ENCODE measurements at regions not wholly inside any gene's neighbourhood (a gene's known extent, or its start where the extent isn't known, plus 50 kb on each side); places are given as distances from the start of the nearest gene placed in this dataset.

DNA sequence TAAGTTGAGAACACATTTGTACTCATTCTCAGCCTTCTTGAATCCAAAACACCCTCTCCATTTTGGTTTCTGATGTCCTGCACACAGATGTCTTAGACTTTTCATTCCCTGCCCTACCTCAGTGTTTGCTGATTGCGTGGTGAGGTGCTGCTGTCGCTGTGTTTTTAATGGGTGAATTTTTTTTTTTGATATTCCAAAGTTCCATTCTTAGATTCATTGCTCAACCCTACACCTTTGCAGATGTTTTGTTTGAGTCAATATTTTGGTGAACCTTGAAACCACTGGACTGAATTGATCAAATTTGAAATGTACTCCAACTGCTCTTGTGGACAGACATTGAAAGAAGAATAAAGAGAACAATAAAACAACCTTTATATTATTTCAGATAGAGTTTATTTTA is 130.4 kb upstream of the DSEL start:
- TF ChIP-seq, protein P1, sequence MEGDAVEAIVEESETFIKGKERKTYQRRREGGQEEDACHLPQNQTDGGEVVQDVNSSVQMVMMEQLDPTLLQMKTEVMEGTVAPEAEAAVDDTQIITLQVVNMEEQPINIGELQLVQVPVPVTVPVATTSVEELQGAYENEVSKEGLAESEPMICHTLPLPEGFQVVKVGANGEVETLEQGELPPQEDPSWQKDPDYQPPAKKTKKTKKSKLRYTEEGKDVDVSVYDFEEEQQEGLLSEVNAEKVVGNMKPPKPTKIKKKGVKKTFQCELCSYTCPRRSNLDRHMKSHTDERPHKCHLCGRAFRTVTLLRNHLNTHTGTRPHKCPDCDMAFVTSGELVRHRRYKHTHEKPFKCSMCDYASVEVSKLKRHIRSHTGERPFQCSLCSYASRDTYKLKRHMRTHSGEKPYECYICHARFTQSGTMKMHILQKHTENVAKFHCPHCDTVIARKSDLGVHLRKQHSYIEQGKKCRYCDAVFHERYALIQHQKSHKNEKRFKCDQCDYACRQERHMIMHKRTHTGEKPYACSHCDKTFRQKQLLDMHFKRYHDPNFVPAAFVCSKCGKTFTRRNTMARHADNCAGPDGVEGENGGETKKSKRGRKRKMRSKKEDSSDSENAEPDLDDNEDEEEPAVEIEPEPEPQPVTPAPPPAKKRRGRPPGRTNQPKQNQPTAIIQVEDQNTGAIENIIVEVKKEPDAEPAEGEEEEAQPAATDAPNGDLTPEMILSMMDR (IDR thresholded peaks at IDR 0.05; ENCODE audit: insufficient read depth, low read length, poor library complexity, severe bottlenecking): no peak
- no peak for DNase-seq (ENCODE audit: extremely low read depth, insufficient read length)
- Histone ChIP-seq H3K4me3 (replicated peaks; ENCODE audit: low read depth, low read length) (no peak overlapping the region), H3K27me3 (replicated peaks; ENCODE audit: control insufficient read depth, insufficient read depth, low read length) (no peaks in the 10 kb centered on the region), H3K36me3 (ENCODE audit: control insufficient read depth, insufficient read depth, low read length) (no peaks in the 10 kb centered on the region)

DNA sequence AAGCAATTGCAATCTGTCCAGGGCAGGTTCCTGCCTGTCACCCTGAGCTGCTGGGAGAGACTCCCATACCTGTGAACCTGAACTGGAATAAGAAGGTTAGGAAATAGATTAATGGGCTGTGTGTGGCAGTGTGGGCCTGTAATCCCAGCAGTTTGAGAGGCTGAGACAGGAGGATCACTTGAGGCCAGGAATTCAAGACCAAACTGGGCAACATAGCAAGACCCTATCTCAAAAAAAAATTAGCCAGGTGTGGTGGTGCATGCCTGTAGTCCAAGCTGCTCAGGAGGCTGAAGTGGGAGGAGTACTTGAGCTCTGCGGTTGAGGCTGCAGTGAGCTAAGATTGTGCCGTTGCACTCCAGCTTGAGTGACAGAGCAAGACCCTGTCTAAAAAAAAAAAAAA is 127.7 kb upstream of the DSEL start:
- no peak for DNase-seq (ENCODE audit: extremely low read depth, insufficient read length)
- no peaks in the 10 kb centered on the region for H3K36me3 ChIP-seq (ENCODE audit: control insufficient read depth, insufficient read depth, low read length)
- H3K4me3 ChIP-seq (replicated peaks; ENCODE audit: low read depth, low read length): no peak overlapping the region
- no peaks in the 10 kb centered on the region for H3K27me3 ChIP-seq (replicated peaks; ENCODE audit: control insufficient read depth, insufficient read depth, low read length)
- TF ChIP-seq, protein P1 (IDR thresholded peaks at IDR 0.05; ENCODE audit: insufficient read depth, low read length, poor library complexity, severe bottlenecking): no peak

DNA sequence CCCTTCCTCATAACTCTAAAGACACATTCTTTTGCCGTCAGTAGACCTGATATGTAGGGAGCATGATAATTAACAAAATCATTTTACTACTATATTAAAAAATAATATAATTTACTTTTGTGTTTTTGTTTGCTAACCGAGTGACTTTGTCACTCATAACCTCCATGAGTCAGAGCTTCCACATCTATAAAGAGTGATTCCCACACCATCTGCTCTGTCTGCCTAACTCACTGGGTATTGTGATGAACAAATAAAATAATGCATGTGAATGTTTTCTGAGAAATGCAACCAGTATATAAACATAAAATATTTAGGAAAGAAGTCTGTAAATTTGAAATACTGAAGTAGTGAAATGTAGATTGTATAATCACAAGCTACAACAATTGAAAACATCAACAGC is 123.4 kb upstream of the DSEL start:
- TF ChIP-seq, protein P1 (IDR thresholded peaks at IDR 0.05; ENCODE audit: insufficient read depth, low read length, poor library complexity, severe bottlenecking): no peak
- DNase-seq (ENCODE audit: extremely low read depth, insufficient read length): no peak
- Histone ChIP-seq H3K27me3 (replicated peaks; ENCODE audit: control insufficient read depth, insufficient read depth, low read length) (no peaks in the 10 kb centered on the region), H3K36me3 (ENCODE audit: control insufficient read depth, insufficient read depth, low read length) (no peaks in the 10 kb centered on the region), H3K4me3 (replicated peaks; ENCODE audit: low read depth, low read length) (no peak overlapping the region)

DNA sequence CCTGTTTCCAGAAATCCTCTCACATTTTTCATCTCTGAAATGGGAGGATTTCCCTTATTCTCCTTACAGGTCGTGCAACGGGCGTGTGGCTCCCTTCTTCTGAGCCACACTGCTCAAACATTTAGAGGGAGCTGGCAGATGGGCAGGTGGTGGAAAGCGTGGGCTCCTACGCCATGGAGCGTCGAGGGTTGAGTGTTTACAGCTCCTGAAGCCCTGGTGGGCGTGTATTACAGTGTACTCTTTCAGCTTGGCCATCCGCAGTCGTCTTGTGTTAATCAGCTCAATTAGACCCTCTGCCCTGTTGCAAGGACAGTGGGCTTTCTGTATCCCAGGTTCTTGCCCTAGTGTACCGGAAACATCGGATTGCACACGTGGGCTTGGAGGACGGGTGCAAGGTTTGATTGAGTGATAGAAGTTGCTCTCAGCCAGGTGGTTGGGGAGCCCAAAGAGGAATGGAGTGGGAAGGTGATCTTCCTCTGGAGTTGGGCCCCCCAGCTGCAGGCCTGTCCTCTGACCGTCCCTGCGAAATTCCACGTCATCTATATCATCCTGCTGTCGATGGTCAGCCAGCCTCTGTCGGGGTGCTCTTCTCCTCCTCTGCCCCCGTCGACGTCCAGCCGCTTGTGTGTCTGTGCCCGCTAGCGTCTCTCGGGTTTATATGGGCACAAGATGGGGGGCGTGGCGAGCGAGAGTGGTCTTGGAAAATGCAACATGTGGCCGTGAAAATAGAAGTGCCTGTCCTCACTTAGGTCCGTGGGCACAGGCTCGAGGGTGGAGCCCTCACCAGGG is 120.3 kb upstream of the DSEL start:
- TF ChIP-seq, protein P1 (IDR thresholded peaks at IDR 0.05; ENCODE audit: insufficient read depth, low read length, poor library complexity, severe bottlenecking): no peak
- no peaks in the 10 kb centered on the region for H3K36me3 ChIP-seq (ENCODE audit: control insufficient read depth, insufficient read depth, low read length)
- no peak for DNase-seq (ENCODE audit: extremely low read depth, insufficient read length)
- no peak overlapping the region for H3K4me3 ChIP-seq (replicated peaks; ENCODE audit: low read depth, low read length)
- no peaks in the 10 kb centered on the region for H3K27me3 ChIP-seq (replicated peaks; ENCODE audit: control insufficient read depth, insufficient read depth, low read length)

DNA sequence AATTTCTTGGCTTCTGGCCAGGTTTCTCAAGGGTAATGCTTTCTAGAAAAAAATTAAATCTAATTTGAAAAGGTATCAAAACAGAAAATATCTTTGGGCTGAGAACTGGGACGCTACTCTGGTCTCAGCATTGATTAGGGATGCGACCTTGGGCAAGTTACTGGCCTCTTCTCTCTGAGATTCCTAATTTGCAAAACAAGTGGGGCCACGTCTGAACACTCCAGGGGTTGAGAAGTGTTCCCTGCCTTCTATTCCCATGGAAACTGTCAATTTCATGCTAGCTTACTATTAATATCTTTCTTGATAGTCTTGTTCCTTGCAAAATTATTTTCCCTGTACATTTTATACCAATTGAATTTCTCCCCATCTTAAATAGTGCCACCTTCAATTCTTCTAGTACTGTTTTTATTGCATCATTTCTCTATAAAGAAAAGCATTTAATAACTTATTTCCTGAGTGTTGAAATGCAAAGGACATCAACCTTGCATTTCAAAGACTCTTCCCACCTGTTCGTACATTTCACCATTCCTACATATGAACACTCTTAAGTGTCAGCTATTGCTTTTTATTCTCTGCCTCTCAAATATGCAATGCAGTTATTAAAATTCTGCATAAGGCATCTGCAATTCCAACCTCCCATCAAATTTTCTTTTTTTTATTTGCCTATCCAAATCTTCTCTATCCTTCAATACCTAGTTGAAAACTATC is 118.3 kb upstream of the DSEL start:
- TF ChIP-seq, protein P1 (IDR thresholded peaks at IDR 0.05; ENCODE audit: insufficient read depth, low read length, poor library complexity, severe bottlenecking): no peak
- H3K36me3 ChIP-seq (ENCODE audit: control insufficient read depth, insufficient read depth, low read length): no peaks in the 10 kb centered on the region
- no peak for DNase-seq (ENCODE audit: extremely low read depth, insufficient read length)

More for the DNA sequence above, 118.3 kb upstream of the DSEL start:
- Histone ChIP-seq H3K4me3 (replicated peaks; ENCODE audit: low read depth, low read length) (no peak overlapping the region), H3K27me3 (replicated peaks; ENCODE audit: control insufficient read depth, insufficient read depth, low read length) (no peaks in the 10 kb centered on the region)

All from GM06990 (cell line).